H1 (cell line): ENCODE measurements at regions not wholly inside any gene's neighbourhood (a gene's known extent, or its start where the extent isn't known, plus 50 kb on each side); places are given as distances from the start of the nearest gene placed in this dataset.

Experiments used
- CTCF ChIA-PET: fragments of 300-600 bp; sonication (Branson Sonifier 250); formaldehyde crosslinking; loops from one replicate; lab custom pipeline; 2021; ENCODE audit not compliant: partially characterized antibody; lab: Charles Lee
- POLR2A ChIA-PET: fragments of 300-600 bp; sonication (Branson Sonifier 250); formaldehyde crosslinking; loops from one replicate; lab custom pipeline; 2021; ENCODE audit warnings: inconsistent platforms; ENCODE audit not compliant: partially characterized antibody; lab: Charles Lee
- DNase-seq, 2 experiments: peaks; one replicate each; pipeline versions ENCODE4 v3.0.0 to v3.0.0-alpha.2; 2010 to 2022; ENCODE audit warnings: low spot score in 2 of 2, low read depth in 1 of 2, mixed read lengths in 1 of 2
- FAIRE-seq: peaks from 2 replicates; lab custom pipeline; 2011; peaks lifted over from hg19 to GRCh38; lab: Jason Lieb, UNC
- H2AFZ ChIP-seq: 2 replicates; pipeline ENCODE4 v1.8.1; 2012; ENCODE audit warnings: low read length, inconsistent platforms
- H2AK5ac ChIP-seq: 2 replicates; pipeline ENCODE4 v1.6.1; 2013; ENCODE audit warnings: low read depth, low read length
- H2BK120ac ChIP-seq: replicated peaks from 2 replicates; pipeline ENCODE3; 2013; ENCODE audit warnings: low read depth, low read length, inconsistent platforms
- H2BK12ac ChIP-seq: 2 replicates; pipeline ENCODE4 v1.6.1; 2013; ENCODE audit warnings: low read depth, low read length
- H2BK15ac ChIP-seq: 2 replicates; pipeline ENCODE4 v1.6.1; 2013; ENCODE audit warnings: low read length
- H2BK20ac ChIP-seq: 2 replicates; pipeline ENCODE4 v1.6.1; 2013; ENCODE audit warnings: low read length
- H2BK5ac ChIP-seq: 2 replicates; pipeline ENCODE4 v1.6.1; 2013; ENCODE audit warnings: low read depth, low read length
- H3K14ac ChIP-seq: 2 replicates; pipeline ENCODE4 v1.6.1; 2013; ENCODE audit warnings: inconsistent platforms; ENCODE audit not compliant: insufficient read length
- H3K18ac ChIP-seq: 2 replicates; pipeline ENCODE4 v1.6.1; 2013; ENCODE audit warnings: low read length; ENCODE audit errors: extremely low read depth
- H3K23ac ChIP-seq: 2 replicates; pipeline ENCODE4 v1.6.1; 2013; ENCODE audit warnings: inconsistent platforms; ENCODE audit not compliant: insufficient read length
- H3K23me2 ChIP-seq: 2 replicates; pipeline ENCODE4 v1.6.1; 2013; ENCODE audit warnings: low read depth, low read length
- H3K27ac ChIP-seq: 2 replicates; pipeline ENCODE4 v1.6.1; 2011; ENCODE audit warnings: low read depth, low read length, inconsistent platforms
- H3K27me3 ChIP-seq, 4 experiments: replicated peaks in 1 of 4; 1 replicate in 1 of 4; 2 replicates in 3 of 4; pipeline versions ENCODE4 v1.6.1 to v1.8.1; 2011 to 2013; ENCODE audit warnings: low read length in 3 of 4, mild to moderate bottlenecking in 3 of 4, inconsistent platforms in 2 of 4, mixed read lengths in 2 of 4, moderate library complexity in 1 of 4; ENCODE audit not compliant: control insufficient read depth in 3 of 4, insufficient read depth in 3 of 4; ENCODE audit errors: extremely low read depth in 1 of 4
- H3K36me3 ChIP-seq, 4 experiments: 2 replicates each; pipeline versions ENCODE4 v1.6.1 to v1.8.1; 2011 to 2013; ENCODE audit warnings: mild to moderate bottlenecking in 4 of 4, low read length in 3 of 4, moderate library complexity in 2 of 4, control low read depth in 1 of 4, inconsistent platforms in 1 of 4; ENCODE audit not compliant: insufficient read depth in 4 of 4, control insufficient read depth in 2 of 4
- H3K4ac ChIP-seq: replicated peaks from 2 replicates; pipeline ENCODE3; 2013; ENCODE audit warnings: low read length, low read depth, mixed read lengths, inconsistent platforms; ENCODE audit not compliant: insufficient read length
- H3K4me1 ChIP-seq, 4 experiments: replicated peaks in 1 of 4; 1 replicate in 1 of 4; 2 replicates in 3 of 4; pipeline versions ENCODE4 v1.6.1 to v1.8.1; 2011 to 2013; ENCODE audit warnings: low read length in 3 of 4, inconsistent platforms in 2 of 4, mixed read lengths in 1 of 4; ENCODE audit not compliant: insufficient read depth in 4 of 4, control insufficient read depth in 3 of 4
- H3K4me2 ChIP-seq, 2 experiments: 2 replicates each; pipeline versions ENCODE4 v1.6.1 to v1.8.1; 2011 to 2013; ENCODE audit warnings: low read depth in 2 of 2, low read length in 2 of 2, control low read depth in 1 of 2, inconsistent platforms in 1 of 2, mild to moderate bottlenecking in 1 of 2; ENCODE audit not compliant: insufficient read depth in 1 of 2
- H3K4me3 ChIP-seq, 4 experiments: fragments of 200-600, 300-600 bp in 1 of 4; sonication (generic), shearing (Covaris generic), sonication (Bioruptor Twin) in 1 of 4; 2 replicates each; pipeline versions ENCODE4 v1.5.1 to v1.8.1; 2011 to 2016; ENCODE audit warnings: low read length in 4 of 4, low read depth in 3 of 4, control low read depth in 2 of 4, inconsistent platforms in 2 of 4, mild to moderate bottlenecking in 2 of 4, mixed read lengths in 1 of 4, moderate library complexity in 1 of 4; ENCODE audit not compliant: insufficient read depth in 2 of 4; ENCODE audit errors: extremely low read depth in 1 of 4
- H3K56ac ChIP-seq: replicated peaks from 2 replicates; pipeline ENCODE3; 2013; ENCODE audit warnings: low read depth, mild to moderate bottlenecking, mixed read lengths, low read length, inconsistent platforms; ENCODE audit not compliant: insufficient read length
- H3K79me1 ChIP-seq: 2 replicates; pipeline ENCODE4 v1.6.1; 2013; ENCODE audit warnings: low read depth, low read length, control low read depth
- H3K79me2 ChIP-seq, 2 experiments: 2 replicates each; pipeline versions ENCODE4 v1.6.1 to v1.8.1; 2012 to 2013; ENCODE audit warnings: low read length in 2 of 2, mild to moderate bottlenecking in 2 of 2, inconsistent platforms in 1 of 2; ENCODE audit not compliant: insufficient read depth in 2 of 2, control insufficient read depth in 1 of 2
- H3K9ac ChIP-seq, 4 experiments: replicated peaks in 1 of 4; 1 replicate in 1 of 4; 2 replicates in 3 of 4; pipeline versions ENCODE4 v1.6.1 to v1.8.1; 2011 to 2013; ENCODE audit warnings: low read depth in 3 of 4, low read length in 3 of 4, control low read depth in 2 of 4, mild to moderate bottlenecking in 2 of 4, moderate library complexity in 2 of 4, inconsistent platforms in 1 of 4; ENCODE audit errors: extremely low read depth in 1 of 4
- H3K9me3 ChIP-seq, 2 experiments: 2 replicates each; pipeline versions ENCODE4 v1.6.1 to v1.8.1; 2012 to 2013; ENCODE audit warnings: mild to moderate bottlenecking in 2 of 2, moderate library complexity in 2 of 2, control low read depth in 1 of 2, inconsistent platforms in 1 of 2, low read depth in 1 of 2, low read length in 1 of 2, mixed read lengths in 1 of 2; ENCODE audit not compliant: insufficient read depth in 2 of 2
- H4K20me1 ChIP-seq, 2 experiments: replicated peaks in 1 of 2; 2 replicates each; pipeline versions ENCODE3 to v1.8.1; 2011 to 2013; ENCODE audit warnings: inconsistent platforms in 2 of 2, low read length in 2 of 2, mild to moderate bottlenecking in 1 of 2; ENCODE audit not compliant: insufficient read depth in 2 of 2, control insufficient read depth in 1 of 2
- H4K5ac ChIP-seq: 2 replicates; pipeline ENCODE4 v1.6.1; 2013; ENCODE audit warnings: low read length, low read depth, mixed read lengths, inconsistent platforms; ENCODE audit not compliant: insufficient read length
- H4K8ac ChIP-seq: 2 replicates; pipeline ENCODE4 v1.8.0; 2013; ENCODE audit warnings: mild to moderate bottlenecking, moderate library complexity, low read length, inconsistent platforms; ENCODE audit not compliant: insufficient read depth; ENCODE audit errors: extremely low read depth
- H4K91ac ChIP-seq: replicated peaks from 2 replicates; pipeline ENCODE3; 2013; ENCODE audit warnings: low read length, mixed read lengths, inconsistent platforms; ENCODE audit not compliant: insufficient read length
- ATF2 ChIP-seq: IDR thresholded peaks from 2 replicates; pipeline ENCODE4 v1.6.1; 2012; ENCODE audit warnings: low read length, inconsistent platforms
- BCL11A ChIP-seq, 2 experiments: IDR thresholded peaks; one replicate each; pipeline ENCODE4 v1.6.1; 2011; ENCODE audit warnings: low read depth in 2 of 2, low read length in 2 of 2, mild to moderate bottlenecking in 2 of 2
- CHD2 ChIP-seq: IDR thresholded peaks from 2 replicates; pipeline ENCODE4 v1.6.1; 2012; ENCODE audit warnings: low read length, improper control_type of control experiment
- TCF12 ChIP-seq: IDR thresholded peaks from 2 replicates; pipeline ENCODE4 v1.6.1; 2011; ENCODE audit warnings: low read depth, mild to moderate bottlenecking, low read length
- ZNF274 ChIP-seq: IDR thresholded peaks from 2 replicates; pipeline ENCODE4 v1.7.0; 2012; ENCODE audit warnings: low read length, borderline replicate concordance; ENCODE audit errors: extremely low read depth
- WGBS, 2 experiments: shearing (Covaris generic) in 1 of 2; methylation state at CpG; one replicate each; pipeline versions ENCODE4 v1.1.6 to v1.1.7; 2013 to 2015; ENCODE audit warnings: low lambda C conversion rate in 2 of 2, mixed read lengths in 2 of 2, inconsistent platforms in 1 of 2, low coverage in 1 of 2, missing lambda C conversion rate in 1 of 2; ENCODE audit not compliant: insufficient replicate concordance in 2 of 2, insufficient coverage in 1 of 2, insufficient read length in 1 of 2; ENCODE audit errors: extremely low coverage in 1 of 2, missing lambda C conversion rate in 1 of 2; 5-methylcytosine and 5-hydroxymethylcytosine counted together

- POLR2A ChIA-PET, result no interaction called here
- no peak overlapping the region for H3K18ac ChIP-seq
- FAIRE-seq, result no peak
- TF ChIP-seq BCL11A (IDR thresholded peaks at IDR 0.05; ENCODE audit: low read depth in 2 of 2, low read length in 2 of 2) (no peak), CHD2 (no peak), TCF12 (no peak), ATF2 (no peak), ZNF274 (no peak)
Measured at GRCh38 chr5:152259702-152260101, 145.4 kb downstream of the NMUR2 start.

More at GRCh38 chr5:152259702-152260101, 145.4 kb downstream of the NMUR2 start:
- no peak overlapping the region for H4K91ac ChIP-seq
- no peak overlapping the region for H3K4me3 ChIP-seq
- H3K79me1 ChIP-seq, result no peaks in the 10 kb centered on the region
- no peaks in the 10 kb centered on the region for H3K79me2 ChIP-seq
- CTCF ChIA-PET, result interaction anchor here (0.9 to 1.7 kb wide), 3 partner anchors 8 to 434 kb away, joined by 3 to 7 read pairs (median 4); no protein-coding TSS in a partner anchor
- H4K5ac ChIP-seq, result no peak overlapping the region
- H3K56ac ChIP-seq, result no peak overlapping the region
- H3K23me2 ChIP-seq, result no peaks in the 10 kb centered on the region; the same call in 1 of the 2 replicates
- no peaks in the 10 kb centered on the region for H3K36me3 ChIP-seq
- no peak overlapping the region for H3K27ac ChIP-seq
- DNase-seq, result no peak
- H2AFZ ChIP-seq, result no peak overlapping the region
- H3K4ac ChIP-seq, result no peak overlapping the region
- H2BK12ac ChIP-seq, result no peak overlapping the region
- H3K14ac ChIP-seq, result no peak overlapping the region
- H3K4me1 ChIP-seq, result peaks cover 2 to 7% (median 3%) of the 10 kb centered on the region in 4 experiments; a peak in 3 of 7 replicates
- H3K9ac ChIP-seq, result no peak overlapping the region
- H3K9me3 ChIP-seq, result no peaks in the 10 kb centered on the region
- H4K20me1 ChIP-seq, result peaks cover 0 to 3% of the 10 kb centered on the region in 2 experiments
- H3K27me3 ChIP-seq, result peaks cover 13 to 45% (median 30%) of the 10 kb centered on the region in 4 experiments
- no peak overlapping the region for H2BK20ac ChIP-seq
- H2BK5ac ChIP-seq, result no peak overlapping the region
- no peak overlapping the region for H2BK15ac ChIP-seq
- H2BK120ac ChIP-seq, result no peak overlapping the region
- no peak overlapping the region for H3K4me2 ChIP-seq
- H2AK5ac ChIP-seq, result no peak overlapping the region
- no peak overlapping the region for H3K23ac ChIP-seq
- 73% methylated on average over 1 of the region's 1 CpG; no CpG with 5 or more reads in 1 of the 2 experiments for WGBS, 2 experiments
- H4K8ac ChIP-seq, result no peak overlapping the region
